GM10266 (cell line): ENCODE measurements at regions not wholly inside any gene's neighbourhood (a gene's known extent, or its start where the extent isn't known, plus 50 kb on each side); places are given as distances from the start of the nearest gene placed in this dataset.

Experiments used
- DNase-seq: peaks from one replicate; pipeline ENCODE4 v3.0.0; 2012; ENCODE audit errors: extremely low spot score
- CTCF ChIP-seq: IDR thresholded peaks from 2 replicates; pipeline ENCODE4 v1.5.1; 2012; ENCODE audit warnings: mild to moderate bottlenecking, low read depth; ENCODE audit not compliant: control insufficient read depth, insufficient read depth; ENCODE audit errors: missing control alignments

- no peak for TF ChIP-seq CTCF
- DNase-seq = no peak
Measured at GRCh38 chr2:9135822-9136558, 70.6 kb upstream of the ASAP2 start.

GRCh38 chr2:9127316-9127715, 79.3 kb upstream of the ASAP2 start:
- no peak for DNase-seq
- TF ChIP-seq CTCF = no peak

- no peak for DNase-seq
- no peak for TF ChIP-seq CTCF
Measured at GRCh38 chr2:9126540-9126939, 80.1 kb upstream of the ASAP2 start.

- TF ChIP-seq CTCF = no peak
- DNase-seq = no peak
Measured at GRCh38 chr2:9124231-9124741, 82.3 kb upstream of the ASAP2 start.

GRCh38 chr2:9123069-9123468, 83.5 kb upstream of the ASAP2 start:
- no peak for DNase-seq
- TF ChIP-seq CTCF = no peak

GRCh38 chr2:9122367-9122766, 84.2 kb upstream of the ASAP2 start:
- DNase-seq = no peak
- no peak for TF ChIP-seq CTCF

GRCh38 chr2:9118383-9118960, 88.1 kb upstream of the ASAP2 start:
- no peak for DNase-seq
- TF ChIP-seq CTCF = no peak
